GM12873 (cell line): ENCODE measurements at regions not wholly inside any gene's neighbourhood (a gene's known extent, or its start where the extent isn't known, plus 50 kb on each side); places are given as distances from the start of the nearest gene placed in this dataset.

Source experiments
- TF ChIP-seq, protein P1 (sequence below): IDR thresholded peaks from 2 replicates; pipeline ENCODE4 v1.5.1; 2012; ENCODE audit warnings: low read depth, mild to moderate bottlenecking, moderate library complexity, low read length, control low read depth; ENCODE audit not compliant: insufficient read depth; ENCODE audit errors: missing control alignments

DNA sequence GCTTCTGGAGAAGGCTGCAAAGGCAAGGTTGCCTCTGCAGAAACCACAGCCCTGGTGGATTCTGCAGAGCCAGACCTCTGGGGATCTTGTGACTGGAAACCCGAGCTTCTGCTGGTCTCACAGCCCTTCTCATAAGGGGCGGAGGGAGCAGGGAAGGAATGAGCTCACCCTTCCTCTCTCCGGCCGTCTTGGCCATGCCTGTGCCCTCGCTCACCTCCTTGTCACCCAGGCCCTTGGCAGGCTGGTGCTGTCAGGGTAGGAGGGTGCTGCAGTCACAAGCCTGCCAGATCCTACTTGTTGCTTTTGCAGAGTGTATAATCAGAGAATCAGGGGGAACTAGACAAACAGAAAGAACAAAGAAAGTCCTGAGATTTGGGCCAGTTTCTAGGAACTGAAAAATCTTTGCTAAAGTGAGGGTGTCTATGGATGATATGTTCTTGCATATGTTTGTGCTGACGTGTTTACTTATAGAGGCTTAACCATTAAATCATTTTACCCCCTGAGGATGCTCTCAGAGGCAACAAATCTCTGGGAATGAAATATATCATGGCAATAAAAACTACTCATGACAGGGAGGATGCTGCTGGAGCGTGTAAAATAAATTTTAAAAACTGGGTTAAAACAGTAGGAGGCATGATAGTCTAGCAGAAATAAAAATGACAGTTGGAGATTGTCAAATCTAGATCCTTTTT lies 244.9 kb upstream of the SOX4 start:
- TF ChIP-seq, protein P1, sequence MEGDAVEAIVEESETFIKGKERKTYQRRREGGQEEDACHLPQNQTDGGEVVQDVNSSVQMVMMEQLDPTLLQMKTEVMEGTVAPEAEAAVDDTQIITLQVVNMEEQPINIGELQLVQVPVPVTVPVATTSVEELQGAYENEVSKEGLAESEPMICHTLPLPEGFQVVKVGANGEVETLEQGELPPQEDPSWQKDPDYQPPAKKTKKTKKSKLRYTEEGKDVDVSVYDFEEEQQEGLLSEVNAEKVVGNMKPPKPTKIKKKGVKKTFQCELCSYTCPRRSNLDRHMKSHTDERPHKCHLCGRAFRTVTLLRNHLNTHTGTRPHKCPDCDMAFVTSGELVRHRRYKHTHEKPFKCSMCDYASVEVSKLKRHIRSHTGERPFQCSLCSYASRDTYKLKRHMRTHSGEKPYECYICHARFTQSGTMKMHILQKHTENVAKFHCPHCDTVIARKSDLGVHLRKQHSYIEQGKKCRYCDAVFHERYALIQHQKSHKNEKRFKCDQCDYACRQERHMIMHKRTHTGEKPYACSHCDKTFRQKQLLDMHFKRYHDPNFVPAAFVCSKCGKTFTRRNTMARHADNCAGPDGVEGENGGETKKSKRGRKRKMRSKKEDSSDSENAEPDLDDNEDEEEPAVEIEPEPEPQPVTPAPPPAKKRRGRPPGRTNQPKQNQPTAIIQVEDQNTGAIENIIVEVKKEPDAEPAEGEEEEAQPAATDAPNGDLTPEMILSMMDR: no peak

DNA sequence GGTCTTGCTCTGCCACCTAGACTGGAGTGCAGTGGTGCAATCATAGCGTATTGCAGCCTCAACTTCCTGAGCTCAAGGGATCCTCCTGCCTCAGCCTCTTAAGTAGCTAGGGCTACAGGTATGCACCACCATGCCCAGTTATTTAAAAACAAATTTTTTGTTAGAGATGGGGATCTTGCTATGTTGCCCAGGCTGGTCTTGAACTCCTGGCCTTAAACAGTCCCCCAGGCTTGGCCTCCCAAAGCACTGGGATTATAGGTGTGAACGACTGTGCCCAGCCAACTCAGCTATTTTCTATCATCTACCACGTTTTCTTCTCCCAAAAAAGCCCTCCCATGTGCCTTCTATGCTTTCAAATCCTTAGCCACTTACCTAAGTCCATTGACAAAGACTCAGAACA lies 243.7 kb upstream of the SOX4 start:
- TF ChIP-seq, protein P1: no peak

GRCh38 chr6:21350926-21351325 lies 242.6 kb upstream of the SOX4 start:
- TF ChIP-seq, protein P1: no peak

DNA sequence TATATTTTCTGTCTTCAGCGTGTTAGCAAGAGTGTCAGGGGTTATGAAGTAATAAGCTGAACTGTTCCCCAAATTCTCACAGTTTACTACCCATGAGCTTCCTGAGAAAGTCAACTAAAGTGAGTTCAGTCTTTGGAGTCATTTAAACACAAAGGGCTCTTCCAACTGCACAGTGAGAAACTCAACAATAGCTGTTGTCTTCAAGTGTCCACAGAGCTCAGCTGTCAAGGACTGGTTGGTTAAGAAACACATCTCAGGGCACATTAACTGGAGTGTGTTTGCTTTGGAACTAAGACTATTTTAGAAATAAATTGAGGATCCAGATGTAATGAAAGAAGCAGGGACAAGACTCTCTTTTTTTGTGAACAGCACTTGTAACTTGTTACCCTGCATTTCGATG lies 241.4 kb upstream of the SOX4 start:
- TF ChIP-seq, protein P1: no peak

GRCh38 chr6:21354805-21355238 lies 238.7 kb upstream of the SOX4 start:
- TF ChIP-seq, protein P1: no peak

DNA sequence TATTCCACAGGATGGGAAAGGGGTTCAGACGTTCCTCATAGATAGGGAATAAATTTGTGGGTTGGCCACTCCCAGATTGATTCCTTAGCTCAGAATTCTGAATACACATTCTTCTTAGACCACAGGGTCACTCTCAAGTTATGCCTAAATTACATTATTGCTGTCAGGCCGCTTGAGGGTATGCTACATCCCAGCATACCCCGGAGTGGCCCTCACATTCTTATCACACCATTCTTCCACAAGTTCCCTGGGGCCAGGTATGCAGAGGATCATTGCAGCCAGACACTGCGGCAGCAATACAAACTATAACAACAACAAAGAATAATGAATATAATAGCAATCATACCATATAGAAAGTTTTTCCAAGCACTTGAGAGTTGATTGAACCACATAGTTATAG lies 237.9 kb upstream of the SOX4 start:
- TF ChIP-seq, protein P1: no peak

DNA sequence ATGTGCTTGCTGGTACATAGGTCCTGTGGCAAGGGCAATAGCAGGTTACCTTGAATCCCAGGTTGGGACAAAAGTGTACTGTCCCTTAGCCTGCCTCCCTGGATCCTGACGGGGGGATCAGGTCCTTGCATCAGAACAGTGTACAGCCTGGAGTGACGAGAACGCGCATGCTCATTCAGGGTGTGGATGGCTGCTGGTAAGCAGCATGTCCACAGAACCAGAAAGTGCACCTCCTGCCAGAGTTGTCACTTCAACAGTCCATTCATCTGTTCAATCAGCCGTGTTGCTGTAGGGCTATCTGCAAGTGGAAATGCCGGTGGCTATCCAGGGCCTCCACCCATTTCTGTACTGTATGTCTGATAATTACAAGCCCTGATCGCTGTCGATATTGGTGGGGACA lies 236.3 kb upstream of the SOX4 start:
- TF ChIP-seq, protein P1: no peak
